ENCODE measurements at regions not wholly inside any gene's neighbourhood (a gene's known extent, or its start where the extent isn't known, plus 50 kb on each side); places are given as distances from the start of the nearest gene placed in this dataset.

DNA sequence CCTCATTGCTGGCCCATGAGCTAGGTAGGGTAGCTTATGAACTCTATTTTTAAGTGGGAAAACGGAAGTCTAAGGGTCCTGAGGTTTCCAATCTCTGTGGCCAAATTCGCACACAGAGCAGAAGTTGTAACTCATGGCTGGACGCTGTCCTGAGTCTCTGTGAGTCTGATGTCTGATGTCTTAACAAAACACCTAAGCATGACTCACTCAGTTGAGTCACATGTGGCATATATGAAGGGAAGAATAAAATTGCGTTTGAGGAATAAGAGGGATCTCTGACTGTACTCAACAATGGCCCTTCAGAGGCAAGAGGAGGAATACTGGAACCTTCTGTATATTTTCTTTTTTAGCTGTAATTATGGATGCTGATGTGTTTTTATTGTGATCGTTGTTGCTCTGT lies 569.7 kb downstream of the RIT2 start:
- TF ChIP-seq, protein P1, sequence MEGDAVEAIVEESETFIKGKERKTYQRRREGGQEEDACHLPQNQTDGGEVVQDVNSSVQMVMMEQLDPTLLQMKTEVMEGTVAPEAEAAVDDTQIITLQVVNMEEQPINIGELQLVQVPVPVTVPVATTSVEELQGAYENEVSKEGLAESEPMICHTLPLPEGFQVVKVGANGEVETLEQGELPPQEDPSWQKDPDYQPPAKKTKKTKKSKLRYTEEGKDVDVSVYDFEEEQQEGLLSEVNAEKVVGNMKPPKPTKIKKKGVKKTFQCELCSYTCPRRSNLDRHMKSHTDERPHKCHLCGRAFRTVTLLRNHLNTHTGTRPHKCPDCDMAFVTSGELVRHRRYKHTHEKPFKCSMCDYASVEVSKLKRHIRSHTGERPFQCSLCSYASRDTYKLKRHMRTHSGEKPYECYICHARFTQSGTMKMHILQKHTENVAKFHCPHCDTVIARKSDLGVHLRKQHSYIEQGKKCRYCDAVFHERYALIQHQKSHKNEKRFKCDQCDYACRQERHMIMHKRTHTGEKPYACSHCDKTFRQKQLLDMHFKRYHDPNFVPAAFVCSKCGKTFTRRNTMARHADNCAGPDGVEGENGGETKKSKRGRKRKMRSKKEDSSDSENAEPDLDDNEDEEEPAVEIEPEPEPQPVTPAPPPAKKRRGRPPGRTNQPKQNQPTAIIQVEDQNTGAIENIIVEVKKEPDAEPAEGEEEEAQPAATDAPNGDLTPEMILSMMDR (IDR thresholded peaks at IDR 0.05): no peak
- TF ChIP-seq POLR2A (IDR thresholded peaks at IDR 0.05) (no peak), EP300 (IDR thresholded peaks at IDR 0.05) (no peak)

All from tibial nerve (tissue), 4 donors.